Coronary artery (tissue), 2 donors: ENCODE measurements at regions not wholly inside any gene's neighbourhood (a gene's known extent, or its start where the extent isn't known, plus 50 kb on each side); places are given as distances from the start of the nearest gene placed in this dataset.

Experiments used
- DNase-seq: peaks from one replicate; pipeline ENCODE4 v3.0.0-alpha.2; 2017; ENCODE audit warnings: low spot score
- H3K27ac ChIP-seq, 2 donors: fragments of 200-600 bp; sonication (generic); one replicate each; pipeline ENCODE4 v1.5.1; 2016 to 2019
- H3K4me3 ChIP-seq: fragments of 200-600 bp; sonication (generic); 2 replicates; pipeline ENCODE4 v1.5.1; 2016; ENCODE audit warnings: mild to moderate bottlenecking, moderate library complexity
- CTCF ChIP-seq: fragments of 200-600 bp; sonication (generic); IDR thresholded peaks from one replicate; pipeline ENCODE4 v1.5.1; 2019; ENCODE audit warnings: antibody characterized with exemption

- no peak for DNase-seq
- Histone ChIP-seq H3K4me3 (no peak overlapping the region), H3K27ac (no peak overlapping the region)
- TF ChIP-seq CTCF, result no peak
These were observed 91.7 kb downstream of the NAV1 start for GRCh38 chr1:201630582-201630981.

GRCh38 chr1:201631037-201631436, 92.1 kb downstream of the NAV1 start:
- no peak for DNase-seq
- TF ChIP-seq CTCF, result no peak
- Histone ChIP-seq H3K4me3 (no peak overlapping the region), H3K27ac (no peak overlapping the region)

- H3K27ac ChIP-seq, result no peak overlapping the region
- no peak for TF ChIP-seq CTCF
- no peak for DNase-seq
- no peak overlapping the region for H3K4me3 ChIP-seq
These were observed 93.5 kb downstream of the NAV1 start for GRCh38 chr1:201632364-201632952.

GRCh38 chr1:201633297-201633696, 94.4 kb downstream of the NAV1 start:
- Histone ChIP-seq H3K27ac (no peak overlapping the region), H3K4me3 (no peak overlapping the region)
- DNase-seq, result no peak
- no peak for TF ChIP-seq CTCF

GRCh38 chr1:201633811-201634210, 94.9 kb downstream of the NAV1 start:
- Histone ChIP-seq H3K27ac (no peak overlapping the region), H3K4me3 (no peak overlapping the region)
- DNase-seq, result no peak
- TF ChIP-seq CTCF, result no peak

GRCh38 chr1:201634261-201634660, 95.3 kb downstream of the NAV1 start:
- no peak for DNase-seq
- no peak overlapping the region for H3K27ac ChIP-seq
- H3K4me3 ChIP-seq, result no peak overlapping the region
- no peak for TF ChIP-seq CTCF

GRCh38 chr1:201636097-201636496, 97.2 kb downstream of the NAV1 start:
- no peak for DNase-seq
- no peak overlapping the region for H3K4me3 ChIP-seq
- TF ChIP-seq CTCF, result no peak
- no peak overlapping the region for H3K27ac ChIP-seq
